Activated B cell treated with CpG ODN at 0.5 μM for 24 hours (primary cell): ENCODE measurements at regions not wholly inside any gene's neighbourhood (a gene's known extent, or its start where the extent isn't known, plus 50 kb on each side); places are given as distances from the start of the nearest gene placed in this dataset.

Source experiments
- ATAC-seq: fragments of 200-7000 bp; cut with Tn5 transposase; one replicate; pipeline ENCODE4 v1.10.0; 2021; ENCODE audit warnings: low read depth, mild to moderate bottlenecking, moderate library complexity
- CTCF ChIA-PET: fragments of 350-600 bp; sonication (Branson Sonifier 250); formaldehyde crosslinking; loops from one replicate; lab custom pipeline; 2021; ENCODE audit warnings: antibody characterized with exemption; lab: Charles Lee
- POLR2A ChIA-PET: fragments of 350-600 bp; sonication (Branson Sonifier 250); formaldehyde crosslinking; loops from one replicate; lab custom pipeline; 2021; ENCODE audit warnings: antibody characterized with exemption; lab: Charles Lee
- DNase-seq: peaks from one replicate; pipeline ENCODE4 v3.0.0; 2022
- H3K27ac Mint-ChIP-seq: one replicate; pipeline ENCODE4 v1.8.0; 2020; ENCODE audit warnings: mixed read lengths
- H3K27me3 Mint-ChIP-seq: one replicate; pipeline ENCODE4 v1.8.0; 2021; ENCODE audit warnings: mixed read lengths
- H3K36me3 Mint-ChIP-seq: one replicate; pipeline ENCODE4 v1.8.0; 2021; ENCODE audit warnings: low read depth, mixed read lengths
- H3K4me1 Mint-ChIP-seq: one replicate; pipeline ENCODE4 v1.8.0; 2021; ENCODE audit warnings: mixed read lengths
- H3K4me3 Mint-ChIP-seq: one replicate; pipeline ENCODE4 v1.8.0; 2020; ENCODE audit warnings: mild to moderate bottlenecking, mixed read lengths
- H3K9me3 Mint-ChIP-seq: one replicate; pipeline ENCODE4 v1.8.0; 2020; ENCODE audit warnings: mixed read lengths
- intact Hi-C: fragments of 100-400 bp; cut with micrococcal nuclease; formaldehyde crosslinking; loops from one replicate; pipeline ENCODE4 v1.15.1; 2024
- TF ChIP-seq, protein P1 (sequence below): fragments of 200-600 bp; IDR thresholded peaks from one replicate; pipeline ENCODE4 v1.8.0; 2022; ENCODE audit warnings: antibody characterized with exemption, mild to moderate bottlenecking

DNA sequence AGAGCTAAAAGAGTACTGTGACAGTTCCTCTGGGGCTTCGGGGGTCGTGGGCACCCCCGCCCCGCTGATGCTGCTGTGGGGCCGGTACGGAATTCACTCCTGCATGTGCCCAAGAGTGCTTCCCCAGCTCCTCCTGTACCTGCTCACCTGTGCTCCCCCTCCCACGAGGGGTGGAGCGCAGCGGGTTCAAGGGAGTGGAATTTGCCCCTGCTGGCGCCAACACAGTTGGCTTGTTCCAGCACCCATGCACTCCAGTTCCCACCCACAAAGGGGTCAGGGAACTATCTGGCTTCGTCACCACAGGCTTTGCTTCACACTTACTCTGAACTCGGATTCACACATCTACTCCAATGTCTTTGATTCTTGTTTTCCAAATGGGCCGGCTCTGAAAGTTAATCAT lies 1086.9 kb upstream of the CDH6 start:
- TF ChIP-seq, protein P1, sequence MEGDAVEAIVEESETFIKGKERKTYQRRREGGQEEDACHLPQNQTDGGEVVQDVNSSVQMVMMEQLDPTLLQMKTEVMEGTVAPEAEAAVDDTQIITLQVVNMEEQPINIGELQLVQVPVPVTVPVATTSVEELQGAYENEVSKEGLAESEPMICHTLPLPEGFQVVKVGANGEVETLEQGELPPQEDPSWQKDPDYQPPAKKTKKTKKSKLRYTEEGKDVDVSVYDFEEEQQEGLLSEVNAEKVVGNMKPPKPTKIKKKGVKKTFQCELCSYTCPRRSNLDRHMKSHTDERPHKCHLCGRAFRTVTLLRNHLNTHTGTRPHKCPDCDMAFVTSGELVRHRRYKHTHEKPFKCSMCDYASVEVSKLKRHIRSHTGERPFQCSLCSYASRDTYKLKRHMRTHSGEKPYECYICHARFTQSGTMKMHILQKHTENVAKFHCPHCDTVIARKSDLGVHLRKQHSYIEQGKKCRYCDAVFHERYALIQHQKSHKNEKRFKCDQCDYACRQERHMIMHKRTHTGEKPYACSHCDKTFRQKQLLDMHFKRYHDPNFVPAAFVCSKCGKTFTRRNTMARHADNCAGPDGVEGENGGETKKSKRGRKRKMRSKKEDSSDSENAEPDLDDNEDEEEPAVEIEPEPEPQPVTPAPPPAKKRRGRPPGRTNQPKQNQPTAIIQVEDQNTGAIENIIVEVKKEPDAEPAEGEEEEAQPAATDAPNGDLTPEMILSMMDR, result no peak
- DNase-seq, result no peak
- no peak for ATAC-seq
- Mint-ChIP-seq H3K4me3 (no peak overlapping the region), H3K27ac (no peak overlapping the region), H3K36me3 (no peaks in the 10 kb centered on the region), H3K4me1 (no peaks in the 10 kb centered on the region), H3K9me3 (peaks cover 8% of the 10 kb centered on the region), H3K27me3 (no peaks in the 10 kb centered on the region)
- ChIA-PET POLR2A (no interaction called here), CTCF (no interaction called here)
- intact Hi-C loops, result no loop called here

DNA sequence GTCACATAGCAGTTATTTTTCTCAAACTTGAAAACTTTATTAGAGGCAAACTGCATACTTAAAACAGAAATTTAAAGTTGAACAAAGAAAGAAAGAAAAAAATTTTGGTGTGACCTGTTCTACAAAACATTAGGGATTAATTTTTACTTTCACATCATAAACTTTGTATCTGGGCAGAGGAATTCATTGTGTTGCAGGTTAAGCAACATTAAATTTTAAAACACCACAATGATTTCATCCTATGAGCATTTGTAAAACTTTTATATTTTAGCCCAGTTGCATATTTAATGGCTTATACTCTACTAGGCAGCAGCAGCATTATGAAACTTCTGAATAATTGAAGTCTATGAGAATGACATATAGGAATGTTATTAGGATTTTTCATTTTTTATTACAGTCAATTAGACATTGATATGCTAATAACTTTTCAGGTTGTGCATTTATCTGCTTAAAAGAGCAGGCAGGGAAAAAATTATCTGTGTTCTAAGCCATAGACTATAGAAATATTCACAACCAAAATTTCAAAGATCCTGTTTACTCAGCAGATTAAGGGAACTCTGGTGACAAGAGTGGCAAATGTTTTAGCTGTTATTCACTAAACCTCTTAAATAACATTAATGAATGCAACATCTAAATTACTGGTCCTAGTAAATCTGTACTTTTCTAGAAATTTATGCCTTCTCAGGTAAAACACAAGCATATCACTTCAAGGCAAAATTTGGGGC lies 1088.5 kb upstream of the CDH6 start:
- intact Hi-C loops, result no loop called here
- ATAC-seq, result no peak
- H3K27ac Mint-ChIP-seq, result no peak overlapping the region
- H3K4me1 Mint-ChIP-seq, result no peaks in the 10 kb centered on the region
- no peak for DNase-seq
- H3K27me3 Mint-ChIP-seq, result no peaks in the 10 kb centered on the region
- TF ChIP-seq, protein P1, result no peak
- H3K36me3 Mint-ChIP-seq, result no peaks in the 10 kb centered on the region
- ChIA-PET CTCF (no interaction called here), POLR2A (no interaction called here)
- peaks cover 16% of the 10 kb centered on the region for H3K9me3 Mint-ChIP-seq
- no peak overlapping the region for H3K4me3 Mint-ChIP-seq

DNA sequence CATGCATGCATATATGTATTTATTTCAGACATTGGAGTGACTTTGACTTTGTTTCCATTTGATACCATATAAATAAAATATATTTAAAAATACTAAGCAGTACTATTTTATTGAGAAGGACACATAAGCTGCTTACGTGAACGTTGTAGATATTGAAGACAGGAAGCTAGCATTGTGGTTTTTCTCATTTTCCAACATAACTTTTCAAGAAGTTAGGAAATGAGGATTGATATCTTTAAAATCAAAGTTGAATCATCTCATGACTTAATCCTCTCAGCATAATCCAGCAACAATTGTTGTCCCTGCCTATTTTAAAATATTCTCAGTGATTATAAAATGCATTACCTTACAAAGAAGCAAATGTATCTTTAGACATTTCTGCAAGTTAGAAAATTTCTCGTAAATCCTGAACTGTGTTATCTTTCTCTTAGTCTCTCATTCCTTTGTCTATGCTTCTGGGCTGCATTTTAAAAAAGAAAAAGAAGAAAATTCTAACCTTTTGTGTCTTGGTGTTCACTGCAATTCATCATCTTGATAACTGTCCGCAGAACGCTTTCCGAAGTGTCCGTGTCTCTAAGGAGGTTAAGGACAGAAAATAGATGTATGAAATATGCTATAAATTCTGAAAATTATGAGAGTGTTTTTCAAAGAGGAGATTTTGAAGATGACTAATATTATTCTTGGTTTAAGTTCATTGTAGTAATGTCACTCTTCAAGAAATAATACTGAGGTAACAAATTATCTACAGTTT lies 1089.9 kb upstream of the CDH6 start:
- DNase-seq, result no peak
- Mint-ChIP-seq H3K36me3 (no peaks in the 10 kb centered on the region), H3K27me3 (no peaks in the 10 kb centered on the region), H3K9me3 (peaks cover 15% of the 10 kb centered on the region), H3K4me1 (no peaks in the 10 kb centered on the region), H3K27ac (no peak overlapping the region), H3K4me3 (no peak overlapping the region)
- POLR2A ChIA-PET, result no interaction called here
- no peak for ATAC-seq
- CTCF ChIA-PET, result no interaction called here
- intact Hi-C loops, result no loop called here
- TF ChIP-seq, protein P1, result no peak

DNA sequence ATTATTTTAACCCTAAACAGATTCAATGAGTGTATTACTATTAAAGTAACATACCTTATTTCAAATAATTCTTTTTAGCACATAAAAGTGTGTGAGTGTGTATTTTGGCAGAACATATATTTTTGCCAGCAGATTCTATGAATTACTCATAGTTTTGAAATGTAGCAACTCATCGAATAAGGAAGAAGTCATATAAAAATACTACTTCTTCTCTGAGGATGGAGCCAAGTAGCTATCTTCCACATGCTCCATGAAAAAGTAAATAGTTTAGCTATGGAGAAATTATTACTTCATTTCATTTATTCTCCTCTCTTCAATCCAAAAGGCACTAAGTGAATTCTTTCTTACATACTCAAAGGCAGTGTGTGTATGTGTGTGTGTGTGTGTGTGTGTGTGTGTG lies 1090.4 kb upstream of the CDH6 start:
- Mint-ChIP-seq H3K9me3 (peaks cover 14% of the 10 kb centered on the region), H3K27me3 (no peaks in the 10 kb centered on the region), H3K27ac (no peak overlapping the region), H3K4me3 (no peak overlapping the region), H3K36me3 (no peaks in the 10 kb centered on the region), H3K4me1 (no peaks in the 10 kb centered on the region)
- ATAC-seq (no peak), DNase-seq (no peak)
- ChIA-PET POLR2A (no interaction called here), CTCF (no interaction called here)
- intact Hi-C loops, result no loop called here
- TF ChIP-seq, protein P1, result no peak

DNA sequence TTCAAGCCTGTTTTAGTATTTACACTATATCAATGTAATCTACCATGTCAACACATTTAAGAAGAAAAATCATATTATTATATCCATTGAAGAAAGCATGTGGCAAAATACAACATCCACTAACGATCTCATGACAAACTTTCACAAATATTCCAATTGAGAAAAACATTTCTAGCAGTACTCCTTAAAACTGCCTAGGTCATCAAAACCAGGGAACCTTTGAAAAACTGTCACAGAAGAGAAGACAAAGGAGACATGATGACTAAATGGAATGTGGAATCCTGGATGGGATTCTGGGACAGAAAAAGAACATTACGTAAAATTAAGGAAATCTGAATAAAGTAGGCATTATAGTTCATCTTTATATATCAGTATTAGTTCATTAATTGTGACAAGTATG lies 1091.3 kb upstream of the CDH6 start:
- intact Hi-C loops, result no loop called here
- no peak overlapping the region for H3K27ac Mint-ChIP-seq

More for the DNA sequence above, 1091.3 kb upstream of the CDH6 start:
- H3K9me3 Mint-ChIP-seq, result peaks cover 10% of the 10 kb centered on the region
- POLR2A ChIA-PET, result no interaction called here
- CTCF ChIA-PET, result no interaction called here
- ATAC-seq, result no peak
- no peak for DNase-seq
- no peaks in the 10 kb centered on the region for H3K27me3 Mint-ChIP-seq
- no peaks in the 10 kb centered on the region for H3K4me1 Mint-ChIP-seq
- H3K36me3 Mint-ChIP-seq, result no peaks in the 10 kb centered on the region
- TF ChIP-seq, protein P1, result no peak
- no peak overlapping the region for H3K4me3 Mint-ChIP-seq
